BJ (cell line): ENCODE measurements at regions not wholly inside any gene's neighbourhood (a gene's known extent, or its start where the extent isn't known, plus 50 kb on each side); places are given as distances from the start of the nearest gene placed in this dataset.
"Not testable (repeated sequence)": the region's sequence is repeated elsewhere in the genome, so short reads cannot be mapped to it uniquely, and the experiment has no call there.

Experiments
- CTCF ChIA-PET: fragments of 350-600 bp; formaldehyde crosslinking; extraction: SDS; loops from one replicate; lab custom pipeline; 2021; ENCODE audit warnings: antibody characterized with exemption, inconsistent platforms; lab: Yijun Ruan, JAX
- POLR2A ChIA-PET: fragments of 300-600 bp; sonication (Branson Sonifier 250); formaldehyde crosslinking; extraction: SDS; loops from one replicate; lab custom pipeline; 2021; ENCODE audit warnings: antibody characterized with exemption; lab: Charles Lee
- DNase-seq: peaks from one replicate; pipeline ENCODE4 v3.0.0-alpha.2; 2011; ENCODE audit warnings: low read depth
- H3K27me3 ChIP-seq: 2 replicates; pipeline ENCODE4 v1.6.0; 2011; ENCODE audit warnings: low read length; ENCODE audit not compliant: control insufficient read depth, insufficient read depth
- H3K36me3 ChIP-seq: 2 replicates; pipeline ENCODE4 v1.5.1; 2011; ENCODE audit warnings: low read length; ENCODE audit not compliant: control insufficient read depth, insufficient read depth
- H3K4me3 ChIP-seq: 2 replicates; pipeline ENCODE4 v1.5.1; 2011; ENCODE audit warnings: low read depth, mild to moderate bottlenecking, control low read depth, low read length
- CTCF ChIP-seq: IDR thresholded peaks from 2 replicates; pipeline ENCODE4 v1.5.1; 2011; ENCODE audit warnings: low read depth, mild to moderate bottlenecking, control low read depth, inconsistent platforms, low read length, moderate library complexity; ENCODE audit not compliant: insufficient read depth

- H3K27me3 ChIP-seq = no peaks in the 10 kb centered on the region
- ChIA-PET CTCF (no interaction called here), POLR2A (no interaction called here)
- no peak overlapping the region for H3K4me3 ChIP-seq
- H3K36me3 ChIP-seq = no peaks in the 10 kb centered on the region
- TF ChIP-seq CTCF = no peak
- DNase-seq = no peak
Measured at GRCh38 chr4:181830404-181831035, 412.7 kb upstream of the TENM3 start.

- Histone ChIP-seq H3K4me3 (no peak overlapping the region), H3K27me3 (no peaks in the 10 kb centered on the region), H3K36me3 (no peaks in the 10 kb centered on the region)
- ChIA-PET CTCF (no interaction called here), POLR2A (no interaction called here)
- TF ChIP-seq CTCF = no peak
- no peak for DNase-seq
Measured at GRCh38 chr4:181834071-181834470, 409.1 kb upstream of the TENM3 start.

GRCh38 chr4:181835348-181835747, 407.9 kb upstream of the TENM3 start:
- TF ChIP-seq CTCF = no peak
- ChIA-PET POLR2A (no interaction called here), CTCF (no interaction called here)
- no peaks in the 10 kb centered on the region for H3K27me3 ChIP-seq
- H3K36me3 ChIP-seq = no peaks in the 10 kb centered on the region
- DNase-seq = no peak
- no peak overlapping the region for H3K4me3 ChIP-seq

- ChIA-PET POLR2A (no interaction called here), CTCF (interaction anchor here (0.6 kb wide), 1 partner anchor 270 kb away, joined by 3 read pairs; no protein-coding TSS in a partner anchor)
- DNase-seq = no peak
- Histone ChIP-seq H3K27me3 (no peaks in the 10 kb centered on the region), H3K4me3 (no peak overlapping the region), H3K36me3 (no peaks in the 10 kb centered on the region)
- TF ChIP-seq CTCF = no peak
Measured at GRCh38 chr4:181838253-181838652, 404.9 kb upstream of the TENM3 start.

GRCh38 chr4:181843797-181844196, 399.4 kb upstream of the TENM3 start:
- POLR2A ChIA-PET, CTCF ChIA-PET, H3K36me3 ChIP-seq, H3K4me3 ChIP-seq, DNase-seq, H3K27me3 ChIP-seq: not testable (repeated sequence)

- Histone ChIP-seq H3K27me3 (no peaks in the 10 kb centered on the region), H3K4me3 (no peak overlapping the region), H3K36me3 (no peaks in the 10 kb centered on the region)
- no peak for DNase-seq
- ChIA-PET POLR2A (no interaction called here), CTCF (no interaction called here)
- TF ChIP-seq CTCF = no peak
Measured at GRCh38 chr4:181845617-181846016, 397.6 kb upstream of the TENM3 start.
